ENCODE measurements at regions not wholly inside any gene's neighbourhood (a gene's known extent, or its start where the extent isn't known, plus 50 kb on each side); places are given as distances from the start of the nearest gene placed in this dataset.

GRCh38 chr2:64732146-64732545 lies 78.4 kb upstream of the SERTAD2 start:
- H3K36me3 ChIP-seq = no peaks in the 10 kb centered on the region
- no peaks in the 10 kb centered on the region for H3K9me3 ChIP-seq
- H3K27ac ChIP-seq = peak overlapping the region; percentile 60 to 82 (median 76)
- DNase-seq = no peak
- peaks cover 0 to 30% (median 10%) of the 10 kb centered on the region in 4 donors for H3K4me1 ChIP-seq
- H3K27me3 ChIP-seq = no peaks in the 10 kb centered on the region
- H3K4me3 ChIP-seq = no peak overlapping the region
- TF ChIP-seq CTCF (IDR thresholded peaks at IDR 0.05) = no peak
- no peak for TF ChIP-seq POLR2A (IDR thresholded peaks at IDR 0.05)

GRCh38 chr2:64735504-64735903 lies 81.8 kb upstream of the SERTAD2 start:
- Histone ChIP-seq H3K36me3 (no peaks in the 10 kb centered on the region), H3K4me1 (peaks cover 0 to 11% (median 3%) of the 10 kb centered on the region in 4 donors), H3K27me3 (no peaks in the 10 kb centered on the region), H3K4me3 (no peak overlapping the region), H3K9me3 (no peaks in the 10 kb centered on the region), H3K27ac (no peak overlapping the region)
- DNase-seq = no peak
- TF ChIP-seq CTCF (IDR thresholded peaks at IDR 0.05) (no peak), POLR2A (IDR thresholded peaks at IDR 0.05) (no peak)

- TF ChIP-seq POLR2A (IDR thresholded peaks at IDR 0.05) (no peak), CTCF (IDR thresholded peaks at IDR 0.05) (no peak)
- Histone ChIP-seq H3K4me3 (no peak overlapping the region), H3K27ac (no peak overlapping the region), H3K4me1 (no peaks in the 10 kb centered on the region), H3K36me3 (no peaks in the 10 kb centered on the region), H3K9me3 (no peaks in the 10 kb centered on the region), H3K27me3 (no peaks in the 10 kb centered on the region)
- DNase-seq = no peak
Measured at GRCh38 chr2:64737547-64737946, 83.8 kb upstream of the SERTAD2 start.

GRCh38 chr2:64738026-64738425 lies 84.3 kb upstream of the SERTAD2 start:
- H3K4me3 ChIP-seq = no peak overlapping the region
- no peaks in the 10 kb centered on the region for H3K4me1 ChIP-seq
- no peak for TF ChIP-seq CTCF (IDR thresholded peaks at IDR 0.05)
- no peaks in the 10 kb centered on the region for H3K36me3 ChIP-seq
- no peak overlapping the region for H3K27ac ChIP-seq
- no peaks in the 10 kb centered on the region for H3K9me3 ChIP-seq
- no peaks in the 10 kb centered on the region for H3K27me3 ChIP-seq
- DNase-seq = no peak

- H3K9me3 ChIP-seq = no peaks in the 10 kb centered on the region
- H3K4me3 ChIP-seq = no peak overlapping the region
- TF ChIP-seq POLR2A (IDR thresholded peaks at IDR 0.05) = no peak
- TF ChIP-seq CTCF (IDR thresholded peaks at IDR 0.05) = no peak
- no peak for DNase-seq
- H3K36me3 ChIP-seq = no peaks in the 10 kb centered on the region
- H3K4me1 ChIP-seq = peaks cover 0 to under 1% (median 0%) of the 10 kb centered on the region in 4 donors
- no peaks in the 10 kb centered on the region for H3K27me3 ChIP-seq
- H3K27ac ChIP-seq = no peak overlapping the region
Measured at GRCh38 chr2:64742678-64743077, 89.0 kb upstream of the SERTAD2 start.

- Histone ChIP-seq H3K9me3 (no peaks in the 10 kb centered on the region), H3K4me3 (no peak overlapping the region), H3K36me3 (no peaks in the 10 kb centered on the region), H3K4me1 (peaks cover 0 to 10% (median 3%) of the 10 kb centered on the region in 4 donors), H3K27me3 (no peaks in the 10 kb centered on the region), H3K27ac (no peak overlapping the region)
- DNase-seq = no peak
- TF ChIP-seq CTCF (IDR thresholded peaks at IDR 0.05) = no peak
- no peak for TF ChIP-seq POLR2A (IDR thresholded peaks at IDR 0.05)
Measured at GRCh38 chr2:64743739-64744330, 90.1 kb upstream of the SERTAD2 start.
